Right ventricle myocardium inferior (tissue), 1 donor: ENCODE measurements at regions not wholly inside any gene's neighbourhood (a gene's known extent, or its start where the extent isn't known, plus 50 kb on each side); places are given as distances from the start of the nearest gene placed in this dataset.

Experiments
- ATAC-seq: fragments of 200-7000 bp; cut with Tn5 transposase; one replicate; pipeline ENCODE4 v1.9.1; 2020; ENCODE audit warnings: mild to moderate bottlenecking, moderate library complexity
- DNase-seq: peaks from one replicate; pipeline ENCODE4 v3.0.0; 2021; ENCODE audit errors: missing footprints
- intact Hi-C: fragments of 100-400 bp; cut with DNase I; formaldehyde crosslinking; loops from one replicate; pipeline ENCODE4 v1.11.0; 2022
- donor health status: DM: no; HTN: yes; CAD: no; lungs with severe emphysema.

- no peak for DNase-seq
- intact Hi-C loops, result no loop called here
Observed at GRCh38 chr3:30996467-30996866, 102.0 kb upstream of the GADL1 start.

GRCh38 chr3:31002730-31003129 lies 108.3 kb upstream of the GADL1 start:
- intact Hi-C loops, result no loop called here
- no peak for DNase-seq
- ATAC-seq, result peak; percentile 34

More at GRCh38 chr3:30996467-30996866, 102.0 kb upstream of the GADL1 start:
- ATAC-seq, result no peak

GRCh38 chr3:31004025-31004678 lies 109.7 kb upstream of the GADL1 start:
- DNase-seq (no peak), ATAC-seq (peak; percentile 31)
- intact Hi-C loops, result no loop called here

- no peak for ATAC-seq
Observed at GRCh38 chr3:31008994-31009393, 114.5 kb upstream of the GADL1 start.

GRCh38 chr3:31009881-31010280 lies 115.4 kb upstream of the GADL1 start:
- DNase-seq (no peak), ATAC-seq (no peak)
- intact Hi-C loops, result loop anchor here (1.0 kb wide), 1 partner anchor 242 kb away; no protein-coding TSS in a partner anchor

More at GRCh38 chr3:31008994-31009393, 114.5 kb upstream of the GADL1 start:
- intact Hi-C loops, result no loop called here
- no peak for DNase-seq

GRCh38 chr3:31010491-31010890 lies 116.0 kb upstream of the GADL1 start:
- no peak for DNase-seq
- no peak for ATAC-seq
- intact Hi-C loops, result loop anchor here (1.0 kb wide), 1 partner anchor 242 kb away; no protein-coding TSS in a partner anchor

- intact Hi-C loops, result no loop called here
- ATAC-seq (no peak), DNase-seq (no peak)
Observed at GRCh38 chr3:31011380-31011779, 116.9 kb upstream of the GADL1 start.

GRCh38 chr3:31013090-31013489 lies 118.6 kb upstream of the GADL1 start:
- ATAC-seq (no peak), DNase-seq (no peak)
- intact Hi-C loops, result no loop called here

GRCh38 chr3:31013843-31014242 lies 119.4 kb upstream of the GADL1 start:
- intact Hi-C loops, result no loop called here

GRCh38 chr3:31014317-31015040 lies 120.0 kb upstream of the GADL1 start:
- no peak for DNase-seq
- no peak for ATAC-seq
- intact Hi-C loops, result no loop called here

More at GRCh38 chr3:31013843-31014242, 119.4 kb upstream of the GADL1 start:
- peak; percentile 37 for ATAC-seq
- DNase-seq, result no peak

GRCh38 chr3:31016196-31016595 lies 121.7 kb upstream of the GADL1 start:
- intact Hi-C loops, result no loop called here
- ATAC-seq (no peak), DNase-seq (no peak)

GRCh38 chr3:31022716-31023115 lies 128.3 kb upstream of the GADL1 start:
- no peak for ATAC-seq

GRCh38 chr3:31025541-31025940 lies 131.1 kb upstream of the GADL1 start:
- intact Hi-C loops, result no loop called here
- no peak for ATAC-seq
- DNase-seq, result no peak

More at GRCh38 chr3:31022716-31023115, 128.3 kb upstream of the GADL1 start:
- DNase-seq, result no peak
- intact Hi-C loops, result no loop called here

- DNase-seq (no peak), ATAC-seq (no peak)
- intact Hi-C loops, result no loop called here
Observed at GRCh38 chr3:31027191-31027761, 132.8 kb upstream of the GADL1 start.

- DNase-seq (no peak), ATAC-seq (no peak)
- intact Hi-C loops, result no loop called here
Observed at GRCh38 chr3:31027914-31028313, 133.5 kb upstream of the GADL1 start.

- intact Hi-C loops, result no loop called here
- no peak for ATAC-seq
Observed at GRCh38 chr3:31028766-31029165, 134.3 kb upstream of the GADL1 start.

GRCh38 chr3:31029706-31030105 lies 135.2 kb upstream of the GADL1 start:
- DNase-seq, result no peak
- no peak for ATAC-seq
- intact Hi-C loops, result no loop called here

More at GRCh38 chr3:31028766-31029165, 134.3 kb upstream of the GADL1 start:
- no peak for DNase-seq

GRCh38 chr3:31035681-31036080 lies 141.2 kb upstream of the GADL1 start:
- no peak for ATAC-seq
- DNase-seq, result no peak
- intact Hi-C loops, result no loop called here

- no peak for DNase-seq
- intact Hi-C loops, result no loop called here
- no peak for ATAC-seq
Observed at GRCh38 chr3:31038086-31038739, 143.8 kb upstream of the GADL1 start.
